Endothelial cell of umbilical vein (primary cell): ENCODE measurements at regions not wholly inside any gene's neighbourhood (a gene's known extent, or its start where the extent isn't known, plus 50 kb on each side); places are given as distances from the start of the nearest gene placed in this dataset.

Experiments
- EZH2 ChIP-seq: IDR thresholded peaks from 2 replicates; pipeline ENCODE4 v1.6.1; 2012; ENCODE audit warnings: borderline replicate concordance, low read depth, mild to moderate bottlenecking, moderate library complexity, low read length, inconsistent platforms; ENCODE audit not compliant: severe bottlenecking
- FOS ChIP-seq: IDR thresholded peaks from 2 replicates; pipeline ENCODE4 v1.6.1; 2011; ENCODE audit warnings: mild to moderate bottlenecking, low read length, moderate library complexity, borderline replicate concordance; ENCODE audit not compliant: insufficient read depth
- JUN ChIP-seq: IDR thresholded peaks from 2 replicates; pipeline ENCODE4 v1.6.1; 2011; ENCODE audit warnings: borderline replicate concordance, low read depth; ENCODE audit not compliant: insufficient read length, insufficient read depth
- POLR2A ChIP-seq: IDR thresholded peaks from 2 replicates; pipeline ENCODE4 v1.6.1; 2012; ENCODE audit warnings: low read depth, mild to moderate bottlenecking, control low read depth, low read length
- POLR2AphosphoS5 ChIP-seq: IDR thresholded peaks from 2 replicates; pipeline ENCODE4 v1.6.1; 2012; ENCODE audit warnings: low read depth, mild to moderate bottlenecking, control low read depth, low read length, moderate library complexity; ENCODE audit not compliant: insufficient read depth
- TF ChIP-seq, protein P1 (sequence below), 2 donors: IDR thresholded peaks; 1 replicate in 1 of 2; 2 replicates in 1 of 2; pipeline ENCODE4 v1.5.1; 2011; ENCODE audit warnings: low read length in 2 of 2, mild to moderate bottlenecking in 2 of 2, moderate library complexity in 2 of 2, control low read depth in 1 of 2, inconsistent platforms in 1 of 2, low read depth in 1 of 2; ENCODE audit not compliant: insufficient read depth in 1 of 2; ENCODE audit errors: extremely low read depth in 1 of 2
- TF ChIP-seq, protein P2 (sequence below): IDR thresholded peaks from 2 replicates; pipeline ENCODE4 v1.6.1; 2011; ENCODE audit not compliant: insufficient read depth, insufficient read length

DNA sequence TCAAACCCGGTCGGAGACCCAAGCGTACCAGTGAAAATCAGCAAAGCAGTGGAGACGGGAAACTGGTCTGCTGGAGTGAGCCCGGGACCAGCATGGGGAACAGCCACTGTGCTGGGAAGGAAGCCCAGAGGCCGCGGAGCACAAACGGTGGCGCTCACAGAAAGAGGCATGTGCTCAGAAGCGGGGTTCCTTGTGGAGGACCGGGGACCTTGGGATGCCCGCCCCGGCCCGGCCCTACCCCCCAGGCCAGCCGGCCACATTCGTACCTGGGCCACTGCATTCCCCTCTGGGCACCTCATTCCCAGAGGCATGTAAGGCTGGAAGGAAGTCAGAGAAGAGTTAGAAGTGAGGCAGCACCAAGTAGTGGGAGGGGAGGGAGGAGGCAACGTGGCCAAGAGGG is 79.3 kb downstream of the RFLNA start:
- TF ChIP-seq POLR2A (no peak), POLR2AphosphoS5 (no peak), EZH2 (no peak), FOS (no peak), JUN (no peak)
- TF ChIP-seq, protein P1, sequence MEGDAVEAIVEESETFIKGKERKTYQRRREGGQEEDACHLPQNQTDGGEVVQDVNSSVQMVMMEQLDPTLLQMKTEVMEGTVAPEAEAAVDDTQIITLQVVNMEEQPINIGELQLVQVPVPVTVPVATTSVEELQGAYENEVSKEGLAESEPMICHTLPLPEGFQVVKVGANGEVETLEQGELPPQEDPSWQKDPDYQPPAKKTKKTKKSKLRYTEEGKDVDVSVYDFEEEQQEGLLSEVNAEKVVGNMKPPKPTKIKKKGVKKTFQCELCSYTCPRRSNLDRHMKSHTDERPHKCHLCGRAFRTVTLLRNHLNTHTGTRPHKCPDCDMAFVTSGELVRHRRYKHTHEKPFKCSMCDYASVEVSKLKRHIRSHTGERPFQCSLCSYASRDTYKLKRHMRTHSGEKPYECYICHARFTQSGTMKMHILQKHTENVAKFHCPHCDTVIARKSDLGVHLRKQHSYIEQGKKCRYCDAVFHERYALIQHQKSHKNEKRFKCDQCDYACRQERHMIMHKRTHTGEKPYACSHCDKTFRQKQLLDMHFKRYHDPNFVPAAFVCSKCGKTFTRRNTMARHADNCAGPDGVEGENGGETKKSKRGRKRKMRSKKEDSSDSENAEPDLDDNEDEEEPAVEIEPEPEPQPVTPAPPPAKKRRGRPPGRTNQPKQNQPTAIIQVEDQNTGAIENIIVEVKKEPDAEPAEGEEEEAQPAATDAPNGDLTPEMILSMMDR (IDR thresholded peaks at IDR 0.05; ENCODE audit: extremely low read depth in 1 of 2, insufficient read depth in 1 of 2, low read depth in 1 of 2, low read length in 2 of 2), result no peak
- TF ChIP-seq, protein P2, sequence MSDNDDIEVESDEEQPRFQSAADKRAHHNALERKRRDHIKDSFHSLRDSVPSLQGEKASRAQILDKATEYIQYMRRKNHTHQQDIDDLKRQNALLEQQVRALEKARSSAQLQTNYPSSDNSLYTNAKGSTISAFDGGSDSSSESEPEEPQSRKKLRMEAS, result no peak
